Lower leg skin (tissue), 4 donors: ENCODE measurements at regions not wholly inside any gene's neighbourhood (a gene's known extent, or its start where the extent isn't known, plus 50 kb on each side); places are given as distances from the start of the nearest gene placed in this dataset.

Experiments
- DNase-seq, 2 donors: peaks; one replicate each; pipeline ENCODE4 v3.0.0-alpha.2; 2019; ENCODE audit warnings: low spot score in 2 of 2
- H3K4me3 ChIP-seq: fragments of 200-600 bp; sonication (generic); 2 replicates; pipeline ENCODE4 v1.5.1; 2017; ENCODE audit warnings: mild to moderate bottlenecking, low read depth; ENCODE audit not compliant: poor library complexity, severe bottlenecking
- POLR2A ChIP-seq, 2 donors: fragments of 450-650 bp; IDR thresholded peaks; one replicate each; pipeline ENCODE4 v1.6.1; 2016 to 2017; ENCODE audit warnings: antibody characterized with exemption in 2 of 2, mild to moderate bottlenecking in 1 of 2, moderate library complexity in 1 of 2
- WGBS, 2 donors: methylation state at CpG; one replicate each; pipeline ENCODE4 v1.1.5; 2018; 5-methylcytosine and 5-hydroxymethylcytosine counted together
- intact Hi-C: fragments of 100-400 bp; cut with DNase I; formaldehyde crosslinking; loops from one replicate; pipeline ENCODE4 v1.15.0; 2023; ENCODE audit warnings: low total_unique reads
- TF ChIP-seq, protein P1 (sequence below), 3 donors: fragments of 450-650 bp; IDR thresholded peaks; one replicate each; pipeline ENCODE4 v1.5.1; 2016; ENCODE audit warnings: antibody characterized with exemption in 3 of 3, mild to moderate bottlenecking in 3 of 3, moderate library complexity in 2 of 3

DNA sequence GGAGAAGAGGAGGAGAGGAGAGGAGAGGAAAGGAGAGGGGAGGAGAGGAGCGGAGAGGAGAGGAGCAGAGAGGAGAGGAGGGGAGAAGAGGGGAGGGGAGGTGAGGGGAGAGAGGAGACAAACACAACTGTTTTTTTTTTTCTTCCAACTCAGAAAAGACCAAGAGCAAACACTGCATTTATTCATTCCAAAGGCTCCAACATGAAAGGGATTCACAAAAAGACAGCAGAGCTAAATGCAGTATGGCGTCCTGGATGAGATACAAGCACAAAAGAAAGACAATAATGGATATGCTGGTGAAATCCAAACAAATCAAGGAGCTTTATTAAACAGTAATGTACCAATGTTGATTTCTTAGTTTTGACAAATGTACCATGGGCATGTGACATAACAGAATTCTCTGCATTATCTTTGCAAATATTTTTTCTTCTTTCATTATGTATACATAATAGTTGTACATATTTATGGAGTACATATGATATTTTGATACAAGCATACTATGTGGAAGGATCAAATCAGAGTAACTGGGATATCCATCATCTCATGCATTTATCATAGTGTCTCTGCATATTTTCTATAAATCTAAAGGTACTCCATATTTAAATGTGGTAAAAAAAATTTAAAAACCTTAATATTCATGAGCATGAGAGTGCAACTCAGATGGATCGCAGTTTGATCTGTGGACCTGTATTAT is 204.6 kb downstream of the CBLN4 start:
- DNase-seq = no peak
- WGBS, 2 donors = 84 to 85% methylated on average over 3 of the region's 3 CpGs
- intact Hi-C loops = no loop called here
- no peak overlapping the region for H3K4me3 ChIP-seq
- TF ChIP-seq, protein P1, sequence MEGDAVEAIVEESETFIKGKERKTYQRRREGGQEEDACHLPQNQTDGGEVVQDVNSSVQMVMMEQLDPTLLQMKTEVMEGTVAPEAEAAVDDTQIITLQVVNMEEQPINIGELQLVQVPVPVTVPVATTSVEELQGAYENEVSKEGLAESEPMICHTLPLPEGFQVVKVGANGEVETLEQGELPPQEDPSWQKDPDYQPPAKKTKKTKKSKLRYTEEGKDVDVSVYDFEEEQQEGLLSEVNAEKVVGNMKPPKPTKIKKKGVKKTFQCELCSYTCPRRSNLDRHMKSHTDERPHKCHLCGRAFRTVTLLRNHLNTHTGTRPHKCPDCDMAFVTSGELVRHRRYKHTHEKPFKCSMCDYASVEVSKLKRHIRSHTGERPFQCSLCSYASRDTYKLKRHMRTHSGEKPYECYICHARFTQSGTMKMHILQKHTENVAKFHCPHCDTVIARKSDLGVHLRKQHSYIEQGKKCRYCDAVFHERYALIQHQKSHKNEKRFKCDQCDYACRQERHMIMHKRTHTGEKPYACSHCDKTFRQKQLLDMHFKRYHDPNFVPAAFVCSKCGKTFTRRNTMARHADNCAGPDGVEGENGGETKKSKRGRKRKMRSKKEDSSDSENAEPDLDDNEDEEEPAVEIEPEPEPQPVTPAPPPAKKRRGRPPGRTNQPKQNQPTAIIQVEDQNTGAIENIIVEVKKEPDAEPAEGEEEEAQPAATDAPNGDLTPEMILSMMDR (IDR thresholded peaks at IDR 0.05) = no peak
- TF ChIP-seq POLR2A (IDR thresholded peaks at IDR 0.05) = no peak

GRCh38 chr20:55793986-55794385 is 211.3 kb downstream of the CBLN4 start:
- WGBS, 2 donors = 76 to 83% methylated on average over 3 of the region's 3 CpGs
- no peak overlapping the region for H3K4me3 ChIP-seq
- DNase-seq = no peak
- TF ChIP-seq, protein P1 (IDR thresholded peaks at IDR 0.05) = no peak
- no peak for TF ChIP-seq POLR2A (IDR thresholded peaks at IDR 0.05)
- intact Hi-C loops = no loop called here

DNA sequence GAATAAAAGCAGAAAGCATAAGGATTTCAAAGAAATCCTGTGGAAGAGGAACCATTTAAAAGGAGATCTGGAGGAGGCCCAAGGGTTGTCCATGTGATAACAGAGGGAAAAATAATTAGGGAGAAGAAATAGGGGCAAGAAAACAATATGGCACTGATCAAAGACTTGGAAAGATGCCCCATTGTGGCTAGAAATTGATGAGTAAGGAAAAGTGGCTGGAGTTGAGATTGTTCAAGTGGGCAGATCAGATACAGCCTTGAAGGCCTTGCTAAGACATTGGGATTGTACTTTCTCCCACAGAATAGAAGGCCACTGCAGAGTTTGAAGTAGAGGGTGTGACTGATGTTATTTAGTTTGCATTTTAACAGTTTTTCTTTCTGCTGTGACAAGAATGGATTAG is 213.3 kb downstream of the CBLN4 start:
- DNase-seq = no peak
- intact Hi-C loops = no loop called here
- no peak for TF ChIP-seq POLR2A (IDR thresholded peaks at IDR 0.05)
- TF ChIP-seq, protein P1 (IDR thresholded peaks at IDR 0.05) = no peak
- no peak overlapping the region for H3K4me3 ChIP-seq

GRCh38 chr20:55790178-55790577 is 215.1 kb downstream of the CBLN4 start:
- intact Hi-C loops = no loop called here
- TF ChIP-seq, protein P1 (IDR thresholded peaks at IDR 0.05) = no peak
- DNase-seq = no peak
- 70 to 74% methylated on average over 6 of the region's 6 CpGs for WGBS, 2 donors
- no peak overlapping the region for H3K4me3 ChIP-seq

DNA sequence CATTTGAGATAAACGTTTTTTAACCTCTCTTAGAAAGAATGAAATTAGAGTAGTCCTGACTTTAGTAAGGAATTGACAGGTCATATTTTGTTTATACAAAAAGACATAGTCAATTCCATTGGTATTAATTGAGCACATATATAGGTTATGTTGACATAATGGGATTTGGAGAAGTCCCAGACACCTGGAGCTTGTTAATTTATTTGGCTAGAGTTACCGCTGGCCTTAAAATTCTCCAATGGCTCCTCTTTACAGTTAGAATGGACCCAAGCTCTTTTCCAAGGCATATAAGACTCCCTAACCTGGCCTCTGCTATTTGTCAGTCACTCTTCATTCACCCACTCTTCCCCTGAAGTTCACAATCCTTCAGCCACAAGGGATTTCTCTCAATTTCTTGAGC is 221.3 kb downstream of the CBLN4 start:
- TF ChIP-seq, protein P1 (IDR thresholded peaks at IDR 0.05) = no peak
- no peak for TF ChIP-seq POLR2A (IDR thresholded peaks at IDR 0.05)
- intact Hi-C loops = no loop called here
- no peak overlapping the region for H3K4me3 ChIP-seq
- WGBS, 2 donors = 39 to 40% methylated on average over 2 of the region's 2 CpGs
- no peak for DNase-seq

DNA sequence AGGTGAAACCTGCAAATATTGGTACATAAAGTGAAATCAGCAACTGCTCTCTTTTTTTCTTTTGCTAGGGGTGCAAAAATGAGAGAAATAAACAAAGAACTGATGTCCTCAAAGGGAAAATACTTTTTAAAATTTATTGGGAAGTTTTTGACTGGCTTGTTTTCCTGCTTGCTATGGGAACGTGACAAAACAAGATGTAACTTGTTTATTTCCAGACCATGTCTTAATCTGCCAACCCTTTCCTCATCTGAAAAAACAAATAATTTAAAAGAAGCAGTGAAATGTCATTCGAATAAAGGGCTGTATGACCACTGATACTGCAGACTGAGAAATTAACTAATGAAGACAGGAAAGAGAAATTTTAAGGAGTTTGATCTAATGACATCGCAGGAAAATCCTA is 221.9 kb downstream of the CBLN4 start:
- WGBS, 2 donors = 24 to 30% methylated on average over 3 of the region's 3 CpGs

More for the DNA sequence above, 221.9 kb downstream of the CBLN4 start:
- TF ChIP-seq POLR2A (IDR thresholded peaks at IDR 0.05) = no peak
- TF ChIP-seq, protein P1 (IDR thresholded peaks at IDR 0.05) = no peak
- intact Hi-C loops = no loop called here
- H3K4me3 ChIP-seq = no peak overlapping the region
- DNase-seq = no peak
